Endothelial cell of umbilical vein (primary cell): ENCODE measurements at regions not wholly inside any gene's neighbourhood (a gene's known extent, or its start where the extent isn't known, plus 50 kb on each side); places are given as distances from the start of the nearest gene placed in this dataset.

ENCODE experiments used
- EZH2 ChIP-seq: IDR thresholded peaks from 2 replicates; pipeline ENCODE4 v1.6.1; 2012; ENCODE audit warnings: borderline replicate concordance, low read depth, mild to moderate bottlenecking, moderate library complexity, low read length, inconsistent platforms; ENCODE audit not compliant: severe bottlenecking
- FOS ChIP-seq: IDR thresholded peaks from 2 replicates; pipeline ENCODE4 v1.6.1; 2011; ENCODE audit warnings: mild to moderate bottlenecking, low read length, moderate library complexity, borderline replicate concordance; ENCODE audit not compliant: insufficient read depth
- GATA2 ChIP-seq: IDR thresholded peaks from 2 replicates; pipeline ENCODE4 v1.7.0; 2011; ENCODE audit warnings: low read depth, mild to moderate bottlenecking, moderate library complexity, mixed read lengths, low read length; ENCODE audit not compliant: insufficient read length, insufficient read depth
- JUN ChIP-seq: IDR thresholded peaks from 2 replicates; pipeline ENCODE4 v1.6.1; 2011; ENCODE audit warnings: borderline replicate concordance, low read depth; ENCODE audit not compliant: insufficient read length, insufficient read depth
- MYC ChIP-seq: IDR thresholded peaks from one replicate; pipeline ENCODE4 v1.6.1; 2011; ENCODE audit warnings: mild to moderate bottlenecking, low read depth, low read length
- POLR2A ChIP-seq: IDR thresholded peaks from 2 replicates; pipeline ENCODE4 v1.6.1; 2012; ENCODE audit warnings: low read depth, mild to moderate bottlenecking, control low read depth, low read length
- POLR2AphosphoS5 ChIP-seq: IDR thresholded peaks from 2 replicates; pipeline ENCODE4 v1.6.1; 2012; ENCODE audit warnings: low read depth, mild to moderate bottlenecking, control low read depth, low read length, moderate library complexity; ENCODE audit not compliant: insufficient read depth
- TF ChIP-seq, protein P1 (sequence below), 2 donors: IDR thresholded peaks; 1 replicate in 1 of 2; 2 replicates in 1 of 2; pipeline ENCODE4 v1.5.1; 2011; ENCODE audit warnings: low read length in 2 of 2, mild to moderate bottlenecking in 2 of 2, moderate library complexity in 2 of 2, control low read depth in 1 of 2, inconsistent platforms in 1 of 2, low read depth in 1 of 2; ENCODE audit not compliant: insufficient read depth in 1 of 2; ENCODE audit errors: extremely low read depth in 1 of 2
- TF ChIP-seq, protein P2 (sequence below): IDR thresholded peaks from 2 replicates; pipeline ENCODE4 v1.6.1; 2011; ENCODE audit not compliant: insufficient read depth, insufficient read length

DNA sequence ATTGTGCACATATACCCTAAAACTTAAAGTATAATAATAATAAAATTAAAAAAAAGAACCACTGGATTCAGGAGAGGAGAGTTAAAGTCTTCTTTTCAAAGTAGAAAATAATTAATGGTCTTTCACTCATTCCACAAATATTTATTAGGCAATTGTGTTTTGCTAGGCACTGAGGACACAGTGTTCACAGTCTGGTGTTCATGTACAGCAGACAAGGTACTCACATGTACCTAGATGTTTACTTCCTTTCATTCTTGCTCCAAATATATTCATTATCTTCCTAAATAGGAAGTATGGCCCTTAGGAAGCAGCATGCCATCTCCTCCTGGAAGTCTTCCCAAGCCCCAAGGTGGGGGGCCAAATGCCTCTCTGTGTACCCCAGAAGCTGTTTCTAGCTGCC, 265.0 kb downstream of the NPHP4 start:
- TF ChIP-seq, protein P1, sequence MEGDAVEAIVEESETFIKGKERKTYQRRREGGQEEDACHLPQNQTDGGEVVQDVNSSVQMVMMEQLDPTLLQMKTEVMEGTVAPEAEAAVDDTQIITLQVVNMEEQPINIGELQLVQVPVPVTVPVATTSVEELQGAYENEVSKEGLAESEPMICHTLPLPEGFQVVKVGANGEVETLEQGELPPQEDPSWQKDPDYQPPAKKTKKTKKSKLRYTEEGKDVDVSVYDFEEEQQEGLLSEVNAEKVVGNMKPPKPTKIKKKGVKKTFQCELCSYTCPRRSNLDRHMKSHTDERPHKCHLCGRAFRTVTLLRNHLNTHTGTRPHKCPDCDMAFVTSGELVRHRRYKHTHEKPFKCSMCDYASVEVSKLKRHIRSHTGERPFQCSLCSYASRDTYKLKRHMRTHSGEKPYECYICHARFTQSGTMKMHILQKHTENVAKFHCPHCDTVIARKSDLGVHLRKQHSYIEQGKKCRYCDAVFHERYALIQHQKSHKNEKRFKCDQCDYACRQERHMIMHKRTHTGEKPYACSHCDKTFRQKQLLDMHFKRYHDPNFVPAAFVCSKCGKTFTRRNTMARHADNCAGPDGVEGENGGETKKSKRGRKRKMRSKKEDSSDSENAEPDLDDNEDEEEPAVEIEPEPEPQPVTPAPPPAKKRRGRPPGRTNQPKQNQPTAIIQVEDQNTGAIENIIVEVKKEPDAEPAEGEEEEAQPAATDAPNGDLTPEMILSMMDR (IDR thresholded peaks at IDR 0.05; ENCODE audit: extremely low read depth in 1 of 2, insufficient read depth in 1 of 2, low read depth in 1 of 2, low read length in 2 of 2) = no peak
- TF ChIP-seq POLR2AphosphoS5 = no peak
- no peak for TF ChIP-seq POLR2A
- TF ChIP-seq, protein P2, sequence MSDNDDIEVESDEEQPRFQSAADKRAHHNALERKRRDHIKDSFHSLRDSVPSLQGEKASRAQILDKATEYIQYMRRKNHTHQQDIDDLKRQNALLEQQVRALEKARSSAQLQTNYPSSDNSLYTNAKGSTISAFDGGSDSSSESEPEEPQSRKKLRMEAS = no peak
- TF ChIP-seq JUN = no peak
- TF ChIP-seq EZH2 = no peak
- no peak for TF ChIP-seq FOS
- no peak for TF ChIP-seq GATA2
- TF ChIP-seq MYC = no peak
